Esophagus squamous epithelium (tissue), 4 donors: ENCODE measurements at regions not wholly inside any gene's neighbourhood (a gene's known extent, or its start where the extent isn't known, plus 50 kb on each side); places are given as distances from the start of the nearest gene placed in this dataset.

ENCODE experiments used
- CTCF ChIP-seq, 6 experiments: fragments of 450-650 bp in 4 of 6; fragments of 200-600 bp in 2 of 6; sonication (generic) in 2 of 6; IDR thresholded peaks; one replicate each; pipeline ENCODE4 v1.5.1; 2016 to 2019; ENCODE audit warnings: antibody characterized with exemption in 6 of 6, mild to moderate bottlenecking in 4 of 6, moderate library complexity in 4 of 6
- POLR2A ChIP-seq, 4 donors: fragments of 450-650 bp; IDR thresholded peaks; one replicate each; pipeline ENCODE4 v1.6.1; 2017; ENCODE audit warnings: antibody characterized with exemption in 4 of 4, mild to moderate bottlenecking in 4 of 4, moderate library complexity in 3 of 4

- TF ChIP-seq CTCF (IDR thresholded peaks at IDR 0.05) (no peak), POLR2A (IDR thresholded peaks at IDR 0.05) (no peak)
Observed at GRCh38 chr17:71790791-71791190, 330.0 kb upstream of the SOX9 start.
